ENCODE measurements at regions not wholly inside any gene's neighbourhood (a gene's known extent, or its start where the extent isn't known, plus 50 kb on each side); places are given as distances from the start of the nearest gene placed in this dataset.

DNA sequence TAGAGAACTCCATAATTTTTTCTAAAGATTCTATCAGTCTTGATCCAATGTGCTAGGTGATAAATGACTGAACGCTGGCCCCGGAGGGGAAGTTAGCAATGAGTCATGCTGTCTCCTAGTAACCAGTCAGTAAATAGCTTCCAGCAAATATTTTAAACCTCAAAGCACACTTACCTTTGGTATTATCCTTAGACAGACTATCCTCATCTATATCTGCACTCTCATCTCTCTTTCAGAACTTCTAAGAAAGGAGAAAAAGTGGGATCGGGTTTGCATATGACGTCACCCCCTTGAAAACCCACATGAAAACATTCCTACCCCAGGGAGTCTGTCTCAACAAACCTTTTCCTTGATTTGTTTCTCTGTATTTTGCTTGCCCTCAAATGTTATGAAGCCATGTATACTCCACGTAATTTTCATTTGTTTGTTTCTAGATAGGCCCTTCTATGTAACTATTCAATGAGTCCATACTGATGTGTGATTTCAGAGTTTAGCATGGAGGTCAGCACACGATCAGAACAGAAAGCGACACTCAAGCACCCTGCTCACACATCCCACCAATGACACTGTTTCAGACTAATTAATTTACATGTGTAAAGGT, 174.9 kb upstream of the NRP1 start:
- Mint-ChIP-seq H3K27ac (ENCODE audit: unreplicated experiment) (peak overlapping the region; percentile 90), H3K9me3 (ENCODE audit: unreplicated experiment) (no peaks in the 10 kb centered on the region), H3K27me3 (ENCODE audit: insufficient read depth, unreplicated experiment) (no peaks in the 10 kb centered on the region), H3K4me3 (ENCODE audit: unreplicated experiment) (peak overlapping the region; percentile 64), H3K36me3 (ENCODE audit: insufficient read depth, unreplicated experiment) (no peaks in the 10 kb centered on the region), H3K4me1 (ENCODE audit: low read depth, unreplicated experiment) (peaks cover 22% of the 10 kb centered on the region)
- H3K36me3 ChIP-seq (ENCODE audit: control insufficient read depth, insufficient read depth, low read length): no peaks in the 10 kb centered on the region
- CTCF ChIA-PET: interaction anchor here (0.5 kb wide), 1 partner anchor 122 kb away, joined by 3 read pairs; no protein-coding TSS in a partner anchor
- intact Hi-C loops (cut with micrococcal nuclease; ENCODE audit: unreplicated experiment): loop anchor here (5.0 to 10.0 kb wide), 7 partner anchors 52 to 705 kb away; partner anchors contain the start of gene NRP1
- peak; percentile 91 to 92 for DNase-seq
- TF ChIP-seq, protein P1, sequence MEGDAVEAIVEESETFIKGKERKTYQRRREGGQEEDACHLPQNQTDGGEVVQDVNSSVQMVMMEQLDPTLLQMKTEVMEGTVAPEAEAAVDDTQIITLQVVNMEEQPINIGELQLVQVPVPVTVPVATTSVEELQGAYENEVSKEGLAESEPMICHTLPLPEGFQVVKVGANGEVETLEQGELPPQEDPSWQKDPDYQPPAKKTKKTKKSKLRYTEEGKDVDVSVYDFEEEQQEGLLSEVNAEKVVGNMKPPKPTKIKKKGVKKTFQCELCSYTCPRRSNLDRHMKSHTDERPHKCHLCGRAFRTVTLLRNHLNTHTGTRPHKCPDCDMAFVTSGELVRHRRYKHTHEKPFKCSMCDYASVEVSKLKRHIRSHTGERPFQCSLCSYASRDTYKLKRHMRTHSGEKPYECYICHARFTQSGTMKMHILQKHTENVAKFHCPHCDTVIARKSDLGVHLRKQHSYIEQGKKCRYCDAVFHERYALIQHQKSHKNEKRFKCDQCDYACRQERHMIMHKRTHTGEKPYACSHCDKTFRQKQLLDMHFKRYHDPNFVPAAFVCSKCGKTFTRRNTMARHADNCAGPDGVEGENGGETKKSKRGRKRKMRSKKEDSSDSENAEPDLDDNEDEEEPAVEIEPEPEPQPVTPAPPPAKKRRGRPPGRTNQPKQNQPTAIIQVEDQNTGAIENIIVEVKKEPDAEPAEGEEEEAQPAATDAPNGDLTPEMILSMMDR (IDR thresholded peaks at IDR 0.05; ENCODE audit: insufficient read depth in 1 of 2, low read depth in 1 of 2, low read length in 1 of 2, severe bottlenecking in 1 of 2, unreplicated experiment in 1 of 2): no peak
- no peaks in the 10 kb centered on the region for H3K27me3 ChIP-seq (replicated peaks; ENCODE audit: control insufficient read depth, insufficient read depth, low read length)
- H3K4me3 ChIP-seq (ENCODE audit: low read depth, low read length): no peak overlapping the region
- no TSS peak for BruUV-seq (replicated peaks)
- POLR2A ChIA-PET: no interaction called here
- H3K9me3 ChIP-seq: no peaks in the 10 kb centered on the region
- H3K4me1 ChIP-seq: peaks cover 38% of the 10 kb centered on the region

GRCh38 chr10:33507662-33508425, 173.4 kb upstream of the NRP1 start:
- intact Hi-C loops (cut with micrococcal nuclease; ENCODE audit: unreplicated experiment): loop anchor here (5.0 to 10.0 kb wide), 7 partner anchors 51 to 707 kb away; partner anchors contain the start of gene NRP1
- no peaks in the 10 kb centered on the region for H3K36me3 ChIP-seq (ENCODE audit: control insufficient read depth, insufficient read depth, low read length)
- TF ChIP-seq, protein P1 (IDR thresholded peaks at IDR 0.05; ENCODE audit: insufficient read depth in 1 of 2, low read depth in 1 of 2, low read length in 1 of 2, severe bottlenecking in 1 of 2, unreplicated experiment in 1 of 2): no peak
- no peak overlapping the region for H3K4me3 ChIP-seq (ENCODE audit: low read depth, low read length)
- H3K4me3 Mint-ChIP-seq (ENCODE audit: unreplicated experiment): peak overlapping the region; percentile 22
- H3K9me3 Mint-ChIP-seq (ENCODE audit: unreplicated experiment): no peaks in the 10 kb centered on the region
- peaks cover 38% of the 10 kb centered on the region for H3K4me1 ChIP-seq
- H3K27ac Mint-ChIP-seq (ENCODE audit: unreplicated experiment): peak overlapping the region; percentile 90
- BruUV-seq (replicated peaks): no TSS peak
- H3K27me3 Mint-ChIP-seq (ENCODE audit: insufficient read depth, unreplicated experiment): no peaks in the 10 kb centered on the region
- ChIA-PET CTCF (no interaction called here), POLR2A (no interaction called here)
- DNase-seq: peak; percentile 77 to 82
- peaks cover 22% of the 10 kb centered on the region for H3K4me1 Mint-ChIP-seq (ENCODE audit: low read depth, unreplicated experiment)
- no peaks in the 10 kb centered on the region for H3K27me3 ChIP-seq (replicated peaks; ENCODE audit: control insufficient read depth, insufficient read depth, low read length)
- no peaks in the 10 kb centered on the region for H3K36me3 Mint-ChIP-seq (ENCODE audit: insufficient read depth, unreplicated experiment)
- H3K9me3 ChIP-seq: no peaks in the 10 kb centered on the region

DNA sequence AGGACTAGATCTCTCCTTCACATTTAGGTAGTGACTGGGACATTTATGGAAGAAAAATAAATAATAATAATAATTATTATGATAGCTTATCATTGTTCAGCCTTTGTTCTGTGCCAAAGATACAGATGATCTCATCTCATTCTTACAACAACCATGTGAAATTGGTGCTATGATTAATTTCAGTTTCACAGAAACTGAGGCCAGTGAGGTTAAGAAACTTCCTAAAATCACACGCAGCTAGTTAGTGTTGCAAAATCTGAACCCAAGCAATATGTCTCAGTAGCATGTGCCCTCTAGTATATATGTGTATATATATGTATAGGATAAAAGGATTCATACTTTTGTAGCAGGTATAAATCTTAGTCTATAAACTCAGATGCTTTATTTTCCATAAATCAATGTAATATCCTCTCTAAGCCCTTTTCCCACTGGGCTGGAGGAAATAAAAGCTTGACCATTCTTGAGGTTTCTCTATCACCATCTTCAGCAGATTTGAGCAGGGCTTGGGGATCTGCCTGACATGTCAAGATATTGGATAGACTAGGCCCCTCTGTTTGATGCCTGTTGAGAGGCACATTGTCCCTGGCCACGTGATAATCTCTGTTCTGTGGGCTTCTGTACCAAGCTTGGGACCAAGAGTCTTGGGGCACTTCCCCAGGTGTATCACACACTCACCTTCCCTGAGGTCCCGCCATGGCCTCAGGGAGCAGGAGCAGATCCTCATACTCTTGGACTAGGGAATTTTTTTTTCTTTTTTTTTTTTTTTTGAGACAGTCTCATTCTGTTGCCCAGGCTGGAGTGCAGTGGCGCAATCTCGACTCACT, 172.6 kb upstream of the NRP1 start:
- H3K36me3 Mint-ChIP-seq (ENCODE audit: insufficient read depth, unreplicated experiment): no peaks in the 10 kb centered on the region
- no peaks in the 10 kb centered on the region for H3K27me3 Mint-ChIP-seq (ENCODE audit: insufficient read depth, unreplicated experiment)
- H3K4me1 Mint-ChIP-seq (ENCODE audit: low read depth, unreplicated experiment): peaks cover 22% of the 10 kb centered on the region
- ChIA-PET CTCF (interaction anchor here (0.7 kb wide), 1 partner anchor 96 kb away, joined by 3 read pairs; no protein-coding TSS in a partner anchor), POLR2A (no interaction called here)
- DNase-seq: no peak
- no peak overlapping the region for H3K4me3 Mint-ChIP-seq (ENCODE audit: unreplicated experiment)
- H3K9me3 ChIP-seq: no peaks in the 10 kb centered on the region
- intact Hi-C loops (cut with micrococcal nuclease; ENCODE audit: unreplicated experiment): loop anchor here (5.0 to 10.0 kb wide), 7 partner anchors 50 to 708 kb away; partner anchors contain the start of gene NRP1
- H3K9me3 Mint-ChIP-seq (ENCODE audit: unreplicated experiment): no peaks in the 10 kb centered on the region
- no peaks in the 10 kb centered on the region for H3K36me3 ChIP-seq (ENCODE audit: control insufficient read depth, insufficient read depth, low read length)
- H3K27me3 ChIP-seq (replicated peaks; ENCODE audit: control insufficient read depth, insufficient read depth, low read length): no peaks in the 10 kb centered on the region
- no peak overlapping the region for H3K4me3 ChIP-seq (ENCODE audit: low read depth, low read length)
- TF ChIP-seq, protein P1 (IDR thresholded peaks at IDR 0.05; ENCODE audit: insufficient read depth in 1 of 2, low read depth in 1 of 2, low read length in 1 of 2, severe bottlenecking in 1 of 2, unreplicated experiment in 1 of 2): no peak
- H3K4me1 ChIP-seq: peaks cover 38% of the 10 kb centered on the region
- BruUV-seq (replicated peaks): no TSS peak
- peak overlapping the region; percentile 90 for H3K27ac Mint-ChIP-seq (ENCODE audit: unreplicated experiment)

All from Caco-2 (cell line).